Hepatocyte (in vitro differentiated cells): ENCODE measurements at regions not wholly inside any gene's neighbourhood (a gene's known extent, or its start where the extent isn't known, plus 50 kb on each side); places are given as distances from the start of the nearest gene placed in this dataset.

Source experiments
- DNase-seq: peaks from one replicate; pipeline ENCODE4 v3.0.0-alpha.2; 2016; ENCODE audit warnings: low spot score
- H2AFZ ChIP-seq: fragments of 200-600 bp; sonication (generic); 2 replicates; pipeline ENCODE4 v1.6.0; 2016; ENCODE audit warnings: antibody characterized with exemption, mild to moderate bottlenecking
- H3K27ac ChIP-seq: fragments of 200-600 bp; sonication (generic); 2 replicates; pipeline ENCODE4 v1.5.1; 2016; ENCODE audit warnings: mild to moderate bottlenecking
- H3K27me3 ChIP-seq: fragments of 200-600 bp; sonication (generic); 2 replicates; pipeline ENCODE4 v1.6.1; 2016
- H3K36me3 ChIP-seq: fragments of 200-600 bp; sonication (generic); replicated peaks from 2 replicates; pipeline ENCODE4 v1.5.1; 2016; ENCODE audit warnings: low read depth; ENCODE audit not compliant: insufficient read depth
- H3K4me1 ChIP-seq: fragments of 200-600 bp; sonication (generic); 2 replicates; pipeline ENCODE4 v1.5.1; 2016; ENCODE audit warnings: mild to moderate bottlenecking, moderate library complexity; ENCODE audit not compliant: insufficient read depth
- H3K4me2 ChIP-seq: fragments of 200-600 bp; sonication (generic); 2 replicates; pipeline ENCODE4 v1.6.0; 2016
- H3K4me3 ChIP-seq: fragments of 200-600 bp; sonication (generic); 2 replicates; pipeline ENCODE4 v1.5.1; 2016; ENCODE audit warnings: mild to moderate bottlenecking
- H3K79me2 ChIP-seq: fragments of 200-600 bp; sonication (generic); 2 replicates; pipeline ENCODE4 v1.6.0; 2017; ENCODE audit warnings: mild to moderate bottlenecking
- H3K9me2 ChIP-seq: fragments of 200-600 bp; sonication (generic); replicated peaks from 2 replicates; pipeline ENCODE4 v1.6.0; 2017; ENCODE audit warnings: mild to moderate bottlenecking; ENCODE audit not compliant: insufficient read depth
- H3K9me3 ChIP-seq: fragments of 200-600 bp; sonication (generic); 2 replicates; pipeline ENCODE4 v1.5.1; 2016; ENCODE audit warnings: low read depth, mild to moderate bottlenecking
- H4K20me1 ChIP-seq: fragments of 200-600 bp; sonication (generic); 2 replicates; pipeline ENCODE4 v1.6.0; 2016; ENCODE audit warnings: mild to moderate bottlenecking; ENCODE audit not compliant: insufficient read depth, poor library complexity, severe bottlenecking
- CTCF ChIP-seq: fragments of 200-600 bp; sonication (generic); IDR thresholded peaks from 2 replicates; pipeline ENCODE4 v1.5.1; 2016; ENCODE audit warnings: antibody characterized with exemption, mild to moderate bottlenecking; ENCODE audit not compliant: poor library complexity
- EZH2 ChIP-seq: fragments of 200-600 bp; sonication (generic); IDR thresholded peaks from 2 replicates; pipeline ENCODE4 v1.6.1; 2016; ENCODE audit warnings: antibody characterized with exemption, mild to moderate bottlenecking, borderline replicate concordance
- EZH2phosphoT487 ChIP-seq: fragments of 200-600 bp; sonication (generic); IDR thresholded peaks from one replicate; pipeline ENCODE4 v1.6.1; 2018; ENCODE audit warnings: antibody characterized with exemption, mild to moderate bottlenecking, low read depth, moderate library complexity; ENCODE audit not compliant: unreplicated experiment, severe bottlenecking
- WGBS: methylation state at CpG from one replicate; pipeline ENCODE4 v1.1.6; 2016; ENCODE audit warnings: low lambda C conversion rate; ENCODE audit errors: missing lambda C conversion rate; 5-methylcytosine and 5-hydroxymethylcytosine counted together

GRCh38 chr10:83987216-83987615 lies 152.1 kb upstream of the GHITM start:
- Histone ChIP-seq H3K27ac (no peak overlapping the region), H3K4me2 (no peak overlapping the region), H2AFZ (no peak overlapping the region), H3K9me2 (no peaks in the 10 kb centered on the region), H3K4me3 (no peak overlapping the region), H3K79me2 (no peaks in the 10 kb centered on the region), H3K27me3 (no peaks in the 10 kb centered on the region), H3K4me1 (no peaks in the 10 kb centered on the region), H4K20me1 (no peaks in the 10 kb centered on the region), H3K36me3 (no peaks in the 10 kb centered on the region), H3K9me3 (no peaks in the 10 kb centered on the region)
- 73% methylated on average over 1 of the region's 1 CpG for WGBS
- TF ChIP-seq CTCF (no peak), EZH2phosphoT487 (no peak), EZH2 (no peak)
- no peak for DNase-seq

GRCh38 chr10:83988435-83988834 lies 150.9 kb upstream of the GHITM start:
- DNase-seq: no peak
- Histone ChIP-seq H3K4me1 (no peaks in the 10 kb centered on the region), H3K27me3 (no peaks in the 10 kb centered on the region), H3K36me3 (no peaks in the 10 kb centered on the region), H3K79me2 (no peaks in the 10 kb centered on the region), H3K4me2 (no peak overlapping the region), H3K9me3 (no peaks in the 10 kb centered on the region), H4K20me1 (no peaks in the 10 kb centered on the region), H3K9me2 (no peaks in the 10 kb centered on the region), H3K4me3 (no peak overlapping the region), H3K27ac (no peak overlapping the region), H2AFZ (no peak overlapping the region)
- 97% methylated on average over 1 of the region's 1 CpG for WGBS
- TF ChIP-seq EZH2: no peak

GRCh38 chr10:83990126-83990525 lies 149.2 kb upstream of the GHITM start:
- no peaks in the 10 kb centered on the region for H3K27me3 ChIP-seq
- no peaks in the 10 kb centered on the region for H3K79me2 ChIP-seq
- H3K9me2 ChIP-seq: no peaks in the 10 kb centered on the region
- no peaks in the 10 kb centered on the region for H4K20me1 ChIP-seq
- H3K4me3 ChIP-seq: no peak overlapping the region
- no peak overlapping the region for H3K27ac ChIP-seq
- no peak overlapping the region for H3K4me2 ChIP-seq
- no peaks in the 10 kb centered on the region for H3K9me3 ChIP-seq
- WGBS: 89% methylated on average over 3 of the region's 3 CpGs
- no peaks in the 10 kb centered on the region for H3K4me1 ChIP-seq
- no peak overlapping the region for H2AFZ ChIP-seq
- DNase-seq: no peak
- H3K36me3 ChIP-seq: no peaks in the 10 kb centered on the region
- no peak for TF ChIP-seq EZH2phosphoT487
- no peak for TF ChIP-seq CTCF
- no peak for TF ChIP-seq EZH2

GRCh38 chr10:83991986-83992753 lies 147.1 kb upstream of the GHITM start:
- peak; percentile 51 for TF ChIP-seq CTCF
- TF ChIP-seq EZH2phosphoT487: no peak
- TF ChIP-seq EZH2: no peak
- no peaks in the 10 kb centered on the region for H3K27me3 ChIP-seq
- no peaks in the 10 kb centered on the region for H3K4me1 ChIP-seq
- H3K4me2 ChIP-seq: no peak overlapping the region
- H3K27ac ChIP-seq: no peak overlapping the region
- peak; percentile 58 for DNase-seq
- H3K9me3 ChIP-seq: no peaks in the 10 kb centered on the region
- no peaks in the 10 kb centered on the region for H3K36me3 ChIP-seq
- H4K20me1 ChIP-seq: no peaks in the 10 kb centered on the region
- H3K9me2 ChIP-seq: no peaks in the 10 kb centered on the region
- no peak overlapping the region for H2AFZ ChIP-seq
- 54% methylated on average over 6 of the region's 7 CpGs for WGBS
- H3K79me2 ChIP-seq: no peaks in the 10 kb centered on the region
- no peak overlapping the region for H3K4me3 ChIP-seq
